HL-60/S4 treated with phorbol 12-myristate 13-acetate at 8.2 ng/mL for 4 days and 3 days (cell line): ENCODE measurements at regions not wholly inside any gene's neighbourhood (a gene's known extent, or its start where the extent isn't known, plus 50 kb on each side); places are given as distances from the start of the nearest gene placed in this dataset.

Source experiments
- in situ Hi-C: fragments of 300-500 bp; cut with MboI; formaldehyde crosslinking; loops from 2 replicates; pipeline ENCODE4 v1.15.0; 2022; ENCODE audit warnings: low sequenced_read_pairs

GRCh38 chrX:26908218-26908617 lies 554.9 kb downstream of the PPP4R3C start:
- in situ Hi-C loops, result no loop called here

GRCh38 chrX:26889574-26889973 lies 573.6 kb downstream of the PPP4R3C start:
- in situ Hi-C loops, result no loop called here

DNA sequence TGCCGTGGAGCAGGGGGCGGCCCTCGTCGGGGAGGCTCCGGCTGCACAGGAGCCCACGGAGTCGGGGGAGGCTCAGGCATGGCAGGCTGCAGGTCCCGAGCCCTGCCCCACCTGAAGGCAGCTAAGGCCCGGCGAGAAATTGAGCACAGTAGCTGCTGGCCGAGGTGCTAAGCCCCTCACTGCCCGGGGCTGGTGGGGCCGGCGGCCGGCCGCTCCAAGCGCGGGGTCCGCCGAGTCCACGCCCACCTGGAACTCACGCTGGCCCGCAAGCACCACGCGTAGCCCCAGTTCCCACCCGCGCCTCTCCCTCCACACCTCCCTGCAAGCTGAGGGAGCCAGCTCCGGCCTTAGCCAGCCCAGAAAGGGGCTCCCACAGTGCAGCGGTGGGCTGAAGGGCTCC lies 589.4 kb downstream of the PPP4R3C start:
- in situ Hi-C loops, result loop anchor here (25.0 kb wide), 1 partner anchor 111 kb away; no protein-coding TSS in a partner anchor

DNA sequence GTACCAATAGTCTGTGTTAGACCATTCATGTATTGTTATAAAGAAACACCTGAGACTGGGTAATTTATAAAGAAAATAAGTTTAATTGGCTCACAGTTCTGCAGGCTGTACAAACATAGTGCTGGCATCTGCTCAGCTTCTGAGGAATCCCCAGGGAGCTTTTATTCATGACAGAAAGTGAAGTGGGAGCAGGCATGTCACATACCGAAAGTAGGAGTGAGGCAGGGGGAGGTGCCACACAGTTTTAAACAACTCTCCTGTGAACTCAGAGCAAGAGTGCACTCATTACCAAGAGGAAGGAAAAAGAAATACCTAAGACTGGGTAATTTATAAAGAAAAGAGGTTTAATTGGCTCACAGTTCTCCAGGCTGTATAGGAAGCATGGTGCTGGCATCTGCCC lies 591.2 kb downstream of the PPP4R3C start:
- in situ Hi-C loops, result loop anchor here (25.0 kb wide), 1 partner anchor 110 kb away; no protein-coding TSS in a partner anchor

DNA sequence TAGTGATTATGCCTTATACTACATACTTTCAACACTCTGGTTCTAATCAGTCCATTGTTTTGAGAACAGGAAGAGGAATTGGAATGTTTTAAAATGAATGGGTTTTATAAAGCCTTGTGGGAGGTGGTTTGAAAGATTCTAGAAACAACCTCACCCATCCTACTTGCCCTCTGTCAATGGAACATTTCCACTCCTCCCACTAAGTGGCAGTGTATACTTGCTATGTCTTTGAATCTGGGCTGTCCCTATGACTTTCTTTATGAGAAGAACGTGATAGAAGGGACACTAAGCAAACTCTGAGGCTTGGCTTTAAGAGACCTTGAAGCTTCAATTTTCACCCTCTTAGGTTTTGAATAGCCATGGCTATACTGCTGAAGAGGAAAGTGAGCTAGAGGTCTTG lies 611.2 kb downstream of the PPP4R3C start:
- in situ Hi-C loops, result loop anchor here (25.0 kb wide), 1 partner anchor 90 kb away; no protein-coding TSS in a partner anchor

DNA sequence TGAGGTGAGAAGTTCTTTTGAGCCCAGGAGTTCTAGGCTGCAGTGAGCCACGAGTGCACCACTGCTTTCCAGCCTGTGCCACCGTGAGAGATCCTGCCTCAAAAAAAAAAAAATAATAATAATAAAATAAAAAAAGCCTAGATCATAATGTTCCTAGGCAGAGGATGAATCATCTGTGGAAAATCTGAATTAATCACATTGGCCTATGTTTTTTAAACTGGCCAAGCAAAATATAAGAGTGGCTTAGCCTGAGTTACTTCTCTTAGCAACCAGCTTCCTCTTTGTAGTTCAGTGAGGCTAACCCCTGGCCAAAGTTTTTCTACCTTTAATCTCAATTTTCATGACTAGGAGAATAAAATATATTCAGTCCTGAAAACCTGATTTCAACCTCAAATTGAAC lies 614.6 kb downstream of the PPP4R3C start:
- in situ Hi-C loops, result no loop called here

DNA sequence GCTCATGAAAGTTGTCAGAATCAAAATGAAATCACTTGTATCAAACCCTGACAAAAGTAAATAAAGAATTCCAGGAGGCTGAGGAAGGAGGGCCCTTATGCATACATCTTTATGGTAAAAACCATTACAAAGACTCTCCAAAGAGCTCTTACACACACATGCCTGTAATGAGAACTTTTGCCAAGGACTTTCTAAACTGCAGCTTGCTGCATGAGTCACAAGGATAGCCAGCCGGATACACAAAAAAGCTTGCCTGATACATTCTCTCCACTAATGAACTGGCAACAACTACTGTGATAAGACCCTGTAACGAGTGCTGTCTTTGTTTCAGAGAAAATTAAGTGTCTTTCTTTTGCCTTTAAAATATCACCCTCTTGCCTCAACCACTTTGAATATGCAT lies 618.1 kb downstream of the PPP4R3C start:
- in situ Hi-C loops, result no loop called here

DNA sequence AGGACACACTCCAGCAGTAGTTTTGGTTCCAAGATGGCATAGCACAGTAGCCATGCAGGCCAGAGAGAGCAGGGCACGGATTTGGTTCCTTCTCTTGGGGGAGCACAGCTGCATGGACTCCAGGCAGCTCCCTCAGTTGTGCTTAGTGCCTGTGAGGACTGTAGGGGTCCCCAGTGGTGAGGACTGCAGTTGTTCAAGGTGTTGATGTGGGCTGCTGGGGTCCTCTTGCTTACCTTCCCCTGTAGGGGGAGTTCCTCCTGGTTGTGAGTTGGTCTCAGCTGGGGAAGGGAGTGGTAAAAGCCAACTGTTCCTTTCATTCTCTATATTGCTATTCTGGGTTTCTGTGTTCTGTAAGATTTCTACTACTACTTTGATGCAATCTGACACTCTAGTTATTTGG lies 606.5 kb downstream of the MAGEB5 start:
- in situ Hi-C loops, result no loop called here

GRCh38 chrX:26789751-26790150 lies 573.8 kb downstream of the MAGEB5 start:
- in situ Hi-C loops, result no loop called here

DNA sequence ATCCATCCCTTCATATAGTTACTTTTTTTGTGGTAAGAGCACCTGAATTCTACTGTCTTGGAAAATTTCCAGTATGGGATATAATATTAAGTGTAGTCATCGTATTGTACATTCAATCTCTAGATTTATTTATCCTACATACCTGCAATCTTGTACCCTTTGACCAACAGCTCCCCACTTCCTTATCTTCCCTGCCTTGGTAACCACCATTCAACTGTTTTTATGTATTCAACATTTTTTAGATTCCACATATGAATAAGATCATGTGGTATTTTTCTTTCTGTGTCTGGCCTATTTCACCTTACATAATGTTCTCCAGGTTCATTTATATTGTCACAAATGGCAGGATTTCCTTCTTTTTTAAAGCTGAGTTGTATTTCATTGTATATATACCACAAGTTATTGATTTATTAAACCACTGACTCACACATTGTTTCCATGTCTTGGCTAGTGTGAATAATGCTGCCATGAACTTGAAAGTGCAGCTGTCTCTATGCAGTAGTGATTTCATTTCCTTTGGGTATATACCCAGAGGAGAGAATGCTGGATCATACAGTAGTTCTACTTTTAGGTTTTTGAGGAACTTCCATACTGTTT lies 572.5 kb downstream of the MAGEB5 start:
- in situ Hi-C loops, result no loop called here

DNA sequence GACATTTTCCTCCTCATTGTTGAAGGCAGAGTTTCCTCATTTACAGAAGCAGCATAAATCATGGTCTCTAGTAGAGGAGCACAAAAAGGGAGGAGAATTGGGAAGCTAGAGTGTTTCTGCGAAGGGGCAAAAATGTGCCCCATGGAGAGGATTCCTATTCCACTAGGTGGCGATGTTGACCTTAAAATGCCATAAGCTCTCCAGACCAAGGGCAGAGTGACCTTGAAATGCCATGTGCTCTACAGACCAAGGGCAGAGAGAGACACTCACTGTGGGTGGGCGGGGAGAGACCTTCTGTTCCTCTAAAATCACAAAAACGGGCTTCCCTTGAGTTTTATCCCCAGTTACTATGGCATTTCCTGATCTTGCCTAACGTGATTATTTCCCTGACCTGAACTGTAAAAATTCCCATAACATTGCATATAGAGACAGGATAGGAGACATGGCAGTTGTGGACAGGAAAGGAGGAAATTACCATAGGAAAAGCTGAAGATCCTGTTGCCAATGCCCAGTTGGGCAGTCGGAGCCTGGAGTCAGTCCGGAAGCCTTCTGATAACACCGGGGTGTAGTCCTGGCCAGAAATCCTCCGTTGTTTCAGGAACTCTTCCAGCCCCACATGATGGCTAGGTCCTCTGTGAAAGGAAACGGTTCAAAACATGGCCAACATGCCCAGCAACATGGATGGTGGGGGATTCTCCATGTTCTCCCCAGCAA lies 567.7 kb downstream of the MAGEB5 start:
- in situ Hi-C loops, result no loop called here

GRCh38 chrX:26778320-26778888 lies 562.4 kb downstream of the MAGEB5 start:
- in situ Hi-C loops, result no loop called here

GRCh38 chrX:26762253-26762652 lies 546.3 kb downstream of the MAGEB5 start:
- in situ Hi-C loops, result loop anchor here (25.0 kb wide), 1 partner anchor 100 kb away; no protein-coding TSS in a partner anchor

DNA sequence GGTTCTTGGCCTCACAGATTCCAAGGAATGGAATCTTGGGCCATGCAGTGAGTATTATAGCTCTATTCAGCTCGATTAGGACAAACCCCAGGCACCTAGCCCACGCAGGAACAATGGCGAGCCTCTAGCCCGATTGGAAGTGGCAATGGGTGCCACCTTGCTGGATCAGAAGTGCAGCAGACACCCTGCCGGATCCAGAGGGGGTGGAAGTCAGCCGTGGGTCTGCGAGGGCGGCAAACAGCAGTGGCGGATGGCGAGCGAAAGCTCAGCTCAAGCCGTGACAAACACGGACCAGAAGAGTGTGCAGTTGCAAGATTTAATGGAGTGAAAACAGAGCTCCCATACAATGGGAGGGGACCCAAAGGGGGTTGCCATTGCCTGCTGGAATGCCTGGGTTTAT lies 539.8 kb downstream of the MAGEB5 start:
- in situ Hi-C loops, result loop anchor here (25.0 kb wide), 1 partner anchor 107 kb away; no protein-coding TSS in a partner anchor

- in situ Hi-C loops, result no loop called here
These were observed 531.9 kb downstream of the MAGEB5 start for GRCh38 chrX:26747877-26748276.

- in situ Hi-C loops, result no loop called here
These were observed 506.9 kb downstream of the MAGEB5 start for GRCh38 chrX:26722666-26723428.

DNA sequence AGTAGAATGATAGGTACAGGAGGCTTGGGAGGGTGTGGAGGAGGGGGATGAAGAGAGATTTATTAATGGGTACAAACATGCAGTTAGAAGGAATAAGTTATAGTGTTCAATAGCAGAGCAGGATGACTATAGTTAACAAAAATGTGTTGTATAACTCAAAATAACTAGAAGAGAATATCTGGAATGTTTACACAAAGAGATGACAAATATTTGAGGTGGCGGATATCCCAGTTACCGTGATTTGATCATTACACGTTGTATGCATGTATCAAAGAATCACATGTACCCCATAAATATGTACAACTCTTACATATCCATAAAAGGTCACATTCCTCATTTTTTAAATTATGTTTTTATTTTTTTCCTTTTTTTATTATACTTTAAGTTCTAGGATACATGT lies 456.6 kb downstream of the MAGEB5 start:
- in situ Hi-C loops, result no loop called here

- in situ Hi-C loops, result no loop called here
These were observed 454.6 kb downstream of the MAGEB5 start for GRCh38 chrX:26670521-26670920.

DNA sequence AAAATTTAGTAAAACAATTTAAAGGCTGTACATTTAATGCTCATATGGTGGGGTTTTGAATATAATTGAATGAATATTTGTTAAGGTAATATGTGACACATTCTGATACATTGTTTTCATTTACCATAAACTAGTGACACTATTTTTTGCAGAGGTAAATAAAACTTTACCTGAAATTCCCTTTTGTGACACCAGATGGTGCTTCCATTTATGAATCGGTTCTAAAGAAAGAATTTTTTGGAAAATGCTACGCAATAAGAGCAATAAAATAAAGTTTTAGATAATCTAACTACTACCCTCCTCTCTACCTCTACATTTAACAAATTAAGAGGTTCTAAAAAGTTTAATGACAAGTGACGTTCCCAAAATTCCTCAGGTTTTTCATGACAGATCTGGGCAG lies 448.9 kb downstream of the MAGEB5 start:
- in situ Hi-C loops, result no loop called here

DNA sequence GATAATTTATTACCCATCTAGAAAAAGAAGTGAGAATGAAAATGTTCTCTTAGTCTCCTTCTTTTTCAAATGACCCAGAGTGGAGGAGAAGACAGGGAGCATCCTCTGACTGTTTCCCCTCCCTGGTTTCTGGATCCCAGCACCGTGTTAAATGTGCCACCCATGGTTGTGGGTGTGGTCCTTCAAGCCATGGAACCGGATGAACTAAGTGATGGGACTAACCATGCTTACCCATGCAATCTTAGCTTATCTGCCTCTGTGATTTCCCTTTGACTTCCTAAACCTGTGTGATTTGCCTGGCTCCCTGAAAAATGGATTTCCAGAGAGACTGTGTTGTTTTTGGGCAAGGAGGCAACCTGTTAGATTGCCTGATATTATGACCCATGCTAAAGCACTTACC lies 437.1 kb downstream of the MAGEB5 start:
- in situ Hi-C loops, result no loop called here

DNA sequence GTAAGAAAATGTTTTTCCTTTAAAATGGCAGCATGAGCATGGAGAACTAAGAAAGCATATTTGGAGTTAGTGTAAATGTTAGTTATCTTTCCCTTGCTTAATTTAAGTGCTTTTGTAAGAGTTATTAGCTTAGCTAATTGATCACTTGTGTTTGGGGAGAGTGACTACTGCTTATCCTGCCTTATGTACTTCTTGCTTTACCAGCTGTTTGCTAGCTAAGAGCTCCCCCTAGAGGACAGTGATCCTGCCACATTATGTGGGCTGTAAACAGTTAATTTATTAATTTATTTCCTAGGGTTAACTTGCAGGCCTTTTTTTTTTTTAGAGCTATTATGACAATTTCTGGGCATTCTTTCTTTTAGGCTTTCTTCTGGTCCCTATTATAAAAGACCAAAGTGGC lies 435.8 kb downstream of the MAGEB5 start:
- in situ Hi-C loops, result no loop called here
